Colonic mucosa (tissue), 4 donors: ENCODE measurements at regions not wholly inside any gene's neighbourhood (a gene's known extent, or its start where the extent isn't known, plus 50 kb on each side); places are given as distances from the start of the nearest gene placed in this dataset.

Source experiments
- DNase-seq: peaks from one replicate; pipeline ENCODE4 v3.0.0-alpha.2; 2020
- H3K27ac ChIP-seq: fragments of 200-600 bp; one replicate; pipeline ENCODE4 v1.8.0; 2021
- H3K27me3 ChIP-seq: fragments of 200-600 bp; one replicate; pipeline ENCODE4 v1.8.0; 2021
- H3K36me3 ChIP-seq: fragments of 200-600 bp; one replicate; pipeline ENCODE4 v1.8.0; 2021
- H3K4me1 ChIP-seq: fragments of 200-600 bp; one replicate; pipeline ENCODE4 v1.8.0; 2021; ENCODE audit warnings: mild to moderate bottlenecking
- H3K4me3 ChIP-seq: fragments of 200-600 bp; one replicate; pipeline ENCODE4 v1.8.0; 2021
- H3K9ac ChIP-seq, 2 donors: one replicate each; pipeline ENCODE4 v1.7.0; 2013; ENCODE audit warnings: control low read depth in 2 of 2, low read depth in 2 of 2, low read length in 2 of 2
- H3K9me3 ChIP-seq: fragments of 200-600 bp; one replicate; pipeline ENCODE4 v1.8.0; 2021
- intact Hi-C: fragments of 100-400 bp; cut with DNase I; formaldehyde crosslinking; loops from one replicate; pipeline ENCODE4 v1.14.1; 2022
- TF ChIP-seq, protein P1 (sequence below): fragments of 200-600 bp; IDR thresholded peaks from one replicate; pipeline ENCODE4 v1.8.0; 2022; ENCODE audit warnings: antibody characterized with exemption, mild to moderate bottlenecking
- donor health status: healthy.
- donor health status: DM: no; HTN: no; CAD: no.
- donor health status: DM: no; HTN: no; CAD: no.

DNA sequence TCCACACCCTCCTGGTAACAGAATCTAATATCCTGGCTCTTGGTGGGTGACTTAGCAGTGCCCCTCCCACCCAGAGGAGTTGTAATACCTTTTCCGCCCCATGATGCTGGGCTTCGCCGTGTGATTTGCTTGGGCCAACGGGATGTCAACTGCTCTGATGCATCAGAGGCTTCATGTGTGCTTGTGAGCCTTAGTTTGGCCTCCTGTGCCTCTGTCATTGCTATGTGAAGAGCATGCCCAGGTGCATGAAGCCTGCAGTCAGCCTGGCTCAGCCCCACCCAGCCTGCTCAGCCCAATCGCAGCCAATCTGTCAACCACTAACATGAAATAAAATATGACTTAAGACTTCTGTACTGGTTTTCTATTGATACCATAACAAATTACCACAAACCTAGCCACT, 201.2 kb upstream of the RPL38 start:
- Histone ChIP-seq H3K36me3 (no peaks in the 10 kb centered on the region), H3K9ac (no peak overlapping the region), H3K27me3 (peaks cover 4% of the 10 kb centered on the region), H3K4me1 (no peaks in the 10 kb centered on the region), H3K4me3 (no peak overlapping the region), H3K27ac (no peak overlapping the region), H3K9me3 (no peaks in the 10 kb centered on the region)
- no peak for DNase-seq
- intact Hi-C loops = no loop called here
- TF ChIP-seq, protein P1, sequence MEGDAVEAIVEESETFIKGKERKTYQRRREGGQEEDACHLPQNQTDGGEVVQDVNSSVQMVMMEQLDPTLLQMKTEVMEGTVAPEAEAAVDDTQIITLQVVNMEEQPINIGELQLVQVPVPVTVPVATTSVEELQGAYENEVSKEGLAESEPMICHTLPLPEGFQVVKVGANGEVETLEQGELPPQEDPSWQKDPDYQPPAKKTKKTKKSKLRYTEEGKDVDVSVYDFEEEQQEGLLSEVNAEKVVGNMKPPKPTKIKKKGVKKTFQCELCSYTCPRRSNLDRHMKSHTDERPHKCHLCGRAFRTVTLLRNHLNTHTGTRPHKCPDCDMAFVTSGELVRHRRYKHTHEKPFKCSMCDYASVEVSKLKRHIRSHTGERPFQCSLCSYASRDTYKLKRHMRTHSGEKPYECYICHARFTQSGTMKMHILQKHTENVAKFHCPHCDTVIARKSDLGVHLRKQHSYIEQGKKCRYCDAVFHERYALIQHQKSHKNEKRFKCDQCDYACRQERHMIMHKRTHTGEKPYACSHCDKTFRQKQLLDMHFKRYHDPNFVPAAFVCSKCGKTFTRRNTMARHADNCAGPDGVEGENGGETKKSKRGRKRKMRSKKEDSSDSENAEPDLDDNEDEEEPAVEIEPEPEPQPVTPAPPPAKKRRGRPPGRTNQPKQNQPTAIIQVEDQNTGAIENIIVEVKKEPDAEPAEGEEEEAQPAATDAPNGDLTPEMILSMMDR = no peak

DNA sequence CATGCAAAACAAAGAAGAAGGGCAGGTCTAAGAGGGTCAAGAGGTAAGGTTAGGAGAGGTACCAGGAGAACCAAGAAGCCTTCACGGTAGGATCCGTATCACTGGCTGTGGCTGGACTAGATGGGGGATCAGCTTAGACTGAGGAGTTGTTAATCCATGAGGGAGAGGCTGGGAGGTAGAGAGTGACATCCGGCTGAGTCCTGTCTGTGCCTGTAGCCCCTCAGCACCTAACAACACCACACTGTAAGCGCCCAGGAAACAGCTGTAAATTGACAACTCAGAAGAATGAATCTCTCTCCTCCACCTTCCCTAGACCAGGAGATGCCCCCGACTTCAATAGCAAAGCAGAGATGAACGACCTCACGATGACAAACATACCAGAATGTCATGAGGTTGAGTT, 199.4 kb upstream of the RPL38 start:
- H3K4me3 ChIP-seq = no peak overlapping the region
- H3K9me3 ChIP-seq = no peaks in the 10 kb centered on the region
- no peak overlapping the region for H3K9ac ChIP-seq
- DNase-seq = no peak
- no peaks in the 10 kb centered on the region for H3K4me1 ChIP-seq
- H3K36me3 ChIP-seq = no peaks in the 10 kb centered on the region
- no peak overlapping the region for H3K27ac ChIP-seq
- intact Hi-C loops = no loop called here
- TF ChIP-seq, protein P1 = no peak
- peaks cover 4% of the 10 kb centered on the region for H3K27me3 ChIP-seq

DNA sequence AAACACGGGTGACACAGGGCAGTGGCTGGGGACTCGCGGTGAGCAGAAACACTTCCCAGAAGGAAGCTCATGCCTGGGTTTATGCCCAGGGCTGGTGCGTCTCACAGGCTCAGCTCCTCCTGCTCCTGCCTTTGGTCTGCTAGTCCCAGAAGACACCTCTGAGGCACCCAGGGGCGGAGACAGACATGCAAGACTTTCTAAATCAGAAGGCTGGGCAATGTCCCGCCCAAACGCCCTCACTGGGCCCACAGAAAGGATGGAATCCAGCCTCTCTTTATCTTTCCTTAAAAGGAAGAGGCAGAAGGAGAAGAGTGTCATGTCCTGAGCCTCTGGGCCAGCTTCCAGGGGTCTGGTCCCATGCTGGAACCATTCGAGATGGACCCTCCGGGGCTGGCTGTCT, 197.7 kb upstream of the RPL38 start:
- intact Hi-C loops = no loop called here
- TF ChIP-seq, protein P1 = no peak
- Histone ChIP-seq H3K4me1 (no peaks in the 10 kb centered on the region), H3K4me3 (no peak overlapping the region), H3K27ac (no peak overlapping the region), H3K36me3 (no peaks in the 10 kb centered on the region), H3K27me3 (peaks cover 4% of the 10 kb centered on the region), H3K9ac (no peak overlapping the region), H3K9me3 (no peaks in the 10 kb centered on the region)
- DNase-seq = no peak

- no peak overlapping the region for H3K4me3 ChIP-seq
- no peak overlapping the region for H3K9ac ChIP-seq
- no peaks in the 10 kb centered on the region for H3K9me3 ChIP-seq
- TF ChIP-seq, protein P1 = no peak
- no peak overlapping the region for H3K27ac ChIP-seq
- DNase-seq = no peak
- peaks cover 4% of the 10 kb centered on the region for H3K27me3 ChIP-seq
- no peaks in the 10 kb centered on the region for H3K36me3 ChIP-seq
- intact Hi-C loops = no loop called here
- no peaks in the 10 kb centered on the region for H3K4me1 ChIP-seq
These were observed 197.1 kb upstream of the RPL38 start for GRCh38 chr17:74006371-74006770.

GRCh38 chr17:74008196-74008595, 195.3 kb upstream of the RPL38 start:
- no peaks in the 10 kb centered on the region for H3K4me1 ChIP-seq
- TF ChIP-seq, protein P1 = no peak
- H3K27me3 ChIP-seq = peaks cover 4% of the 10 kb centered on the region
- no peak overlapping the region for H3K9ac ChIP-seq
- DNase-seq = no peak
- H3K36me3 ChIP-seq = no peaks in the 10 kb centered on the region
- no peak overlapping the region for H3K27ac ChIP-seq
- H3K4me3 ChIP-seq = no peak overlapping the region
- intact Hi-C loops = no loop called here
- H3K9me3 ChIP-seq = no peaks in the 10 kb centered on the region
